ENCODE measurements at regions not wholly inside any gene's neighbourhood (a gene's known extent, or its start where the extent isn't known, plus 50 kb on each side); places are given as distances from the start of the nearest gene placed in this dataset.

DNA sequence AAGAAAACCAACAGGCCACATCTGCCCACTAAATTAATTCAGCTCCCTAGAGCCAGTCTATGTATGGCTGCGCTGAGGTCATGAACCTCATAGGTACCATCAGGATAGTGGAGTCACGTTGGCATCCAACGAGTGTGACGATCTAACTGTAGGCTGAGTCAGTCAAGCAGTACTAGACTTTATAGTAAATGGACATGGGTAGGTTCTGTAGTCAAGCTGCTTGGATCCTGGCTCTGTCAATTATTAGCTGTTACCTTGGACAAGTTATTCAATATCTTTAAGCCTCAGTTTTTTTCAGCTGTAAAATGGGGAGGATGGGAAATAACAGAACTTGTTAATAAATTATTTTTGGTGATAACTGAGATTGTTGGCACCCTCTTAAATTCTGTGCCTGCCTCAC, 432.4 kb upstream of the RASGEF1B start:
- no peaks in the 10 kb centered on the region for H3K9me3 ChIP-seq (replicated peaks)
- H3K27ac ChIP-seq = no peak overlapping the region
- H3K27me3 ChIP-seq (replicated peaks) = no peaks in the 10 kb centered on the region
- H3K4me1 ChIP-seq (replicated peaks) = no peaks in the 10 kb centered on the region
- no peak overlapping the region for H3K4me3 ChIP-seq
- H3K36me3 ChIP-seq = no peaks in the 10 kb centered on the region
- DNase-seq (ENCODE audit: low read depth in 1 of 2, low spot score in 2 of 2) = no peak

DNA sequence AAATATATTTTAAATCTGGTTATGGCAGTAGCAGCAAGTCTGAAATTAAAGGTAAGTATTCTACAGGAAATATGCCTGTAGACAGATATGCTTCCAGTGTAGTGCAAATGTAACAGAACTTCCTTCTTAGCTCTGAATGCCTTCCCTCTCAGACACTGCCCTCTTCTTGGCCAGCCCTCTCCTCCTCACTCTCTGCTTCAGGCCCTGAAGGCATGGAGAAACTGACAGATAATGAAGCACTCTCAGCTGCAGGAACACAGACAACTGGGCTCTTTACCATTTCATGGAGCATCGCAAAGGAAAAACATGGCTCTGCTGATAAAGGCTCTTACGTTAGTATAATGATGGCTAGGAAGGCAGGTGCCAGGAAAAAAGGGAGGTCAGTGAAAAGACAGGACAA, 431.5 kb upstream of the RASGEF1B start:
- Histone ChIP-seq H3K27ac (no peak overlapping the region), H3K36me3 (no peaks in the 10 kb centered on the region), H3K27me3 (replicated peaks) (no peaks in the 10 kb centered on the region), H3K4me3 (no peak overlapping the region), H3K9me3 (replicated peaks) (no peaks in the 10 kb centered on the region), H3K4me1 (replicated peaks) (no peaks in the 10 kb centered on the region)
- DNase-seq (ENCODE audit: low read depth in 1 of 2, low spot score in 2 of 2) = no peak

DNA sequence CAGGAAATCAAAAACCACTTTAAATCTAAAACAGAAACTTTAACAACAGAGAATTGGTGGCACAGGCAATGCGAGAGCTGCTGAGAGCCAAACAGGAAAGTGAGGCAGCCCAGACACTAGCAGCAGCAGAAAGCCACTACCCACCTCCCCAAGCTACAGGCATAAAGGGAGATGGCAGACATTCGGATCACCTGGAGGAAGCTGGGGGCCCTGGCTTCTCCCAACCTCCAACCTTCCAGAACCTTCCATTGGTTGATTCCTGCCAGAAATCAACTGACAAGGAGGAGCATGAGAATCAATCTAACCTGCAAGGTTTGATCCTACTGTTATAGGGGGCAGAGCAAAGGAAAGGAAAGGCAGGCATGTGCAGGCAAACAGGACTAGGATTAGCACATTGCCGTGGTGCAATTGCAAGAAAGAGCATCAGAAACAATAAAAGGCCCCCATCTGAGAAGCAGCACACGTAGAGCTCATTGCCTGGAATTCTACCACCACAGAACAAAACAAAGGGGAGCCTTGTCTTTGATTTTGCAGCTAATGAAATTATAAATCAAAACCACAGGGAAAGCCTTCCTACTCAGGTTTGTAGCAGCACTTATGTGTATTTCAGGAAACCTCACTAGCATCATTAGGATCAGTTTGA, 427.3 kb upstream of the RASGEF1B start:
- no peak overlapping the region for H3K4me3 ChIP-seq
- H3K36me3 ChIP-seq = no peaks in the 10 kb centered on the region

DNA sequence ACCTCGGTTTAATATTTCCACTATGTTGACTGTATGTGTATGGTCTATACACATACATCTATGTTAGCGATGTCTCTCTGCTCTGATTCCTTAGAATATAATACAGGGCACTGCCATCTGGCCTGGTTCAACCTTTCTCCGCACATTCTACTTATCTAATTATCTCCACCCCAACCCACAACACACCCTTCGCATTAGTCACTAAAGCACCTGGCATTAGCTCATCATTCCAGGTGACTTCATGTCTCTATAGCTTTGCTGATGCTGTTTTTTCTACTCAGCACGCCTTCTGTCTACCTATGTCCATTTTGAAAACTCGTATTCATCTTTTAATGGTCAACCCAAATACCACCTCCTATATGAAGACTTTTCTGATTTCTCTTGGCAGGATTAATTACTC, 425.2 kb upstream of the RASGEF1B start:
- no peaks in the 10 kb centered on the region for H3K27me3 ChIP-seq (replicated peaks)

More for the DNA sequence above, 427.3 kb upstream of the RASGEF1B start:
- H3K9me3 ChIP-seq (replicated peaks) = no peaks in the 10 kb centered on the region
- no peak overlapping the region for H3K27ac ChIP-seq
- DNase-seq (ENCODE audit: low read depth in 1 of 2, low spot score in 2 of 2) = no peak
- H3K27me3 ChIP-seq (replicated peaks) = no peaks in the 10 kb centered on the region
- no peaks in the 10 kb centered on the region for H3K4me1 ChIP-seq (replicated peaks)

DNA sequence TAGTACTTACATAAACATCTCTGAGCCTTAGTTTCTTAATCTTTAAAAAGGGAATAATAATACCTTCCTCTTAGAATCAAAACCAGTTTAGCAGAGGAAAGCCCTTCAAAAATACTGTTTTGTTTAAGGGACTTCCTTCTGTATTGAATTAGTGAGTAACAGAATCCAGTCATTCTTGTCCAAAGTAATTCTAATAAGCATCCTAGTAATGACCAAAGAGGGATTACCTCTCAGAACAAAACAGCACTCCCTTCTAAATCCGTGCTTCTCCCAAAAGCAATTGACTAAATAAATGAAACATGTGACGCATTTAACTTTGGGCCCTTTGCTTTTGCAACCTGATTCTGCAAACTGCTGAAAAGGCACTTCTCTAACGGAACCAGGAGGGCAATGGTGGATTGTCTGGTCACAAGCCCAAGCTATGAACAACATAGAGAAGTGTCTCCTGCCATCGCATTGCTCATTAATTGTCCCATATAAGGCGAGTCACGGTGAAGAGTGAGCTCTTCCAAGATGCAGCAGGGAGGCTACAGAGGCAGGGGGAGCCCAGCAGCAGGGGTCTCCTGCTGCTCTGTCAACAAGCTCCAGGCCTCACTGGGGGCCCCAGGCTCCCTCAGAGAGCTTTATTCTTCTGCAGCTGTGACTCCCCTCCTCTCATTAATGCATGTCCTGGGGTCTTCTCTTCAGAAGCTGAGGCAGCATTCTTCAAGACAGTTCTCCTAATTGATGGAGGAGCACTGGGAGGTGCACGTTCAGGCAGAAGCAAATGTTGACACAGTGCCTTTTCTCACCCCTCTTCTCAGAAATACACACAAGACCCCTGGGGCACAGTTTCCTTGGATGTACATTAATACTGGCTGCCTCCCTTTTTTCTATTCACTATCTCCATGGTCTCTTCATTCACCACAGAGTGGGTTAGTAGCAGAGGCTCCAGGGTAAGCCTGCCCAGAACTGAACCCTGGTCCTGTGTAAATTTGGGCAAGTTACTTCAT, 419.6 kb upstream of the RASGEF1B start:
- Histone ChIP-seq H3K4me1 (replicated peaks) (no peaks in the 10 kb centered on the region), H3K27ac (no peak overlapping the region), H3K4me3 (no peak overlapping the region), H3K9me3 (replicated peaks) (no peaks in the 10 kb centered on the region), H3K36me3 (no peaks in the 10 kb centered on the region), H3K27me3 (replicated peaks) (no peaks in the 10 kb centered on the region)
- no peak for DNase-seq (ENCODE audit: low read depth in 1 of 2, low spot score in 2 of 2)

More for the DNA sequence above, 425.2 kb upstream of the RASGEF1B start:
- no peak for DNase-seq (ENCODE audit: low read depth in 1 of 2, low spot score in 2 of 2)
- Histone ChIP-seq H3K4me3 (no peak overlapping the region), H3K36me3 (no peaks in the 10 kb centered on the region), H3K27ac (no peak overlapping the region), H3K9me3 (replicated peaks) (no peaks in the 10 kb centered on the region), H3K4me1 (replicated peaks) (no peaks in the 10 kb centered on the region)

DNA sequence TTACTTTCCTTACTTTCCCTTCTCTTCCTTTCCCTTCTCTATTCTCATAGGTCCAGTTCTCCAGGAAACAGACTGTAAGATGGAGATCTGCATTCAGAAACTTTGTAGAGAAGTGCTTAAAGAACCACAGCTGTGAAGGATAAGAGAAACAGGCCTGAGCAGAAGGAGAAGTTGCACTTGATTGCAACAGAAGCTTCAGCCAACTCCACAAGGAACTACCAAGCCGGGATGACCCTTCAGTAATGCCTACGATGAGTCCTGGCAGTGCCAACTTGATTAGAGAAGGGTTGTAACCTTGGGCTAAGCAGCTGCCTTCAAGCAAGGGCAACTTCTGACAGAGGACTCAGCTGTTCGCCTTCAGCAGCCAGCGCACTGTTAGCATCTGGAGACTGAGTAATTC, 413.3 kb upstream of the RASGEF1B start:
- Histone ChIP-seq H3K27me3 (replicated peaks) (no peaks in the 10 kb centered on the region), H3K36me3 (no peaks in the 10 kb centered on the region), H3K27ac (no peak overlapping the region), H3K4me1 (replicated peaks) (no peaks in the 10 kb centered on the region), H3K4me3 (no peak overlapping the region), H3K9me3 (replicated peaks) (no peaks in the 10 kb centered on the region)
- DNase-seq (ENCODE audit: low read depth in 1 of 2, low spot score in 2 of 2) = no peak

DNA sequence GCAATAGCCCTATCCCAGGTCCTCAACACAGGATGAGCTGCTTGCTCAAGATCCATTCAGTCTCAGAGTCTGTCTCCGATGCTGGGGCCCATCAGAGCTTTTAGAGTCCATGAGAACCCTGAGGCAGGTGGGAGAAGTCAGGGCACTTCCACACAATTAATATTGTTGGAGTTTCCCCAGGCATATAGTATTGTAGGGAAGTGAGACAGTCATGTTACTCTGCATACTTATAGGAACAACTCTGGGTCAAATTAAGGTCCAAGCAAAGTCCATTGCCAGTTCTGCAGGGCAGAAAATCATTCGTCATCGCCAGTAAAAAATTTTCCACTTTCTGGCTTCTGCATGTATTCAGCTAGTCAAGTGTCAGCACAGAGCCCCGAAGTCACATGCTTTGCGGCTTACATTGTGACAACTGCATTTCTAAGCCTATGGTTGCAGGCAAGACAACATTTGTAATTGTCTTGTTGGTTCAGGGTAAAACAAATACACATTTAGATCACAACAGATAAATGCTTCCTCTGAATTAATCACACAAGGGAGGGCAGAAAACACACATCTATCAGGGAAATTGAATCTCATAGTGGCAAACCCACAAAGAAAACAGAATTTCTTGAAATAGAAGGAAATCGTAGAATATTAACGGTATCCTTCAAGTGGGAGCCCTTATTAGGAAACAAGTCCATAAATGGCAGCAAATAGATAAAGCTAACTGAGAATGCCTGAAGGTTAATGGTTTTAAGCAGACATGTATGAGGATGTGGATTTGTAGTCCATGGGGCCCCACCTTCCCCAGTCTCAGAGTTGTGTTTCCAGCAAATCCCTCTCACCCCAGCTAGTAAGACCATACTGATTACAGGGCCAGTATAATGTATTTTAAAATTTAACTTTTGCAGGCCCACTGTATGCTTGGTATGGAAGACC, 412.1 kb upstream of the RASGEF1B start:
- H3K36me3 ChIP-seq = no peaks in the 10 kb centered on the region
- H3K4me1 ChIP-seq (replicated peaks) = no peaks in the 10 kb centered on the region
- no peaks in the 10 kb centered on the region for H3K9me3 ChIP-seq (replicated peaks)
- H3K27ac ChIP-seq = no peak overlapping the region
- DNase-seq (ENCODE audit: low read depth in 1 of 2, low spot score in 2 of 2) = no peak
- H3K27me3 ChIP-seq (replicated peaks) = no peaks in the 10 kb centered on the region
- no peak overlapping the region for H3K4me3 ChIP-seq

DNA sequence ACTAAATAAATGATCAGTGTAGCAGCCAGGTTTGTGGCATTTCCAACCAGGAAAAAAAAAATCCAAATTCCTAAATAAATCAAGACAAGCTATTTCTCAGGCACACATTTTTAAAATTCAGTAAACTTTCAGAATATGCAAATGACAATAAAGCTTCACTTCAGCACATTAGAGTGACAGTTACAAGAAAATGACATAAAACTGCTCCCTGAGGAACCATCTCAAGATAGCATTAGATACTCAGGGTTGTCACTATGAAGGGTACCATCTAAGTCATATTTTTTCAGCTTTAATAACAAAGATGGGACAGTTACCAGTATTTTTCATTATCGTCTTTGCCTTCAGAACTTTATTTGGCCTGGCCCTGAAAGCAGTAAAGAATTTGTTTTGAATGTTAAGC, 411.3 kb upstream of the RASGEF1B start:
- Histone ChIP-seq H3K9me3 (replicated peaks) (no peaks in the 10 kb centered on the region), H3K36me3 (no peaks in the 10 kb centered on the region), H3K27me3 (replicated peaks) (no peaks in the 10 kb centered on the region), H3K4me3 (no peak overlapping the region), H3K4me1 (replicated peaks) (no peaks in the 10 kb centered on the region), H3K27ac (no peak overlapping the region)
- DNase-seq (ENCODE audit: low read depth in 1 of 2, low spot score in 2 of 2) = no peak

DNA sequence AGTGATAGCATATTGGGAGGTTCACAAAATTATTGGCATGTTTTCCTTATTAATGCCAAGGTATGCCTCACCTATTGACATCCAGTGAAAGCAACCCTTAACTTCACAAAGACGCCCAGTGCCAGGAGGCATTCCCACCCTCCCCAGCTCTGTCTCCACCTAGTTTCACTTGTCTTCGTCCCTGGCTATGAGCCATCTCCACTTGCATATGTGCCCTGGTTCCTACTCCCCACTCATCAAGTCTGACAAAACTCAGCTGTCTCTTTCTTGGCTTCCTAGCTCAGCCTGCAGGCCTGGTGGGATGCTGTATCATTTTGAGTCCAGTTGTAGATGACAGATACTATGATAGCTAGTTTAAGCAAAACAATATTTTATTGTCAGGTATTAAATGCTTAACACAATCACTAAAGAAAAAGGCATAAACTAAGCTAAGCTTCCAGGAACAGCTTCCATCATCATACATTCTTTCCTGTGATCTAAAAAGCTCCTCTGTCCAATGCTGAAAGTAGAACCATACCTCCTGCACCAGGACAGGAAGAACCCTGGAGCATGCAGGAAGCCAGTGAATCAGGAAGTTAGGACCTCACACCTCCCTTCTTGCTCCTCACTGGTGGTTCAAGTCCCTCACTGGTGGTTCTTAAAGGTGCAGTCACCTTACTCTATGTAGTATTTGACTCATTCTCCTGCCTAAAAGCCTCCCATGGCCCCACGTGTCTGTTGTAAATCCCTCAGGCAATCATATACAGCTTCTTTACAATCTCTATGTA, 410.3 kb upstream of the RASGEF1B start:
- no peaks in the 10 kb centered on the region for H3K9me3 ChIP-seq (replicated peaks)
- no peak for DNase-seq (ENCODE audit: low read depth in 1 of 2, low spot score in 2 of 2)
- H3K27me3 ChIP-seq (replicated peaks) = no peaks in the 10 kb centered on the region
- H3K36me3 ChIP-seq = no peaks in the 10 kb centered on the region
- H3K4me1 ChIP-seq (replicated peaks) = no peaks in the 10 kb centered on the region
- no peak overlapping the region for H3K4me3 ChIP-seq
- no peak overlapping the region for H3K27ac ChIP-seq

DNA sequence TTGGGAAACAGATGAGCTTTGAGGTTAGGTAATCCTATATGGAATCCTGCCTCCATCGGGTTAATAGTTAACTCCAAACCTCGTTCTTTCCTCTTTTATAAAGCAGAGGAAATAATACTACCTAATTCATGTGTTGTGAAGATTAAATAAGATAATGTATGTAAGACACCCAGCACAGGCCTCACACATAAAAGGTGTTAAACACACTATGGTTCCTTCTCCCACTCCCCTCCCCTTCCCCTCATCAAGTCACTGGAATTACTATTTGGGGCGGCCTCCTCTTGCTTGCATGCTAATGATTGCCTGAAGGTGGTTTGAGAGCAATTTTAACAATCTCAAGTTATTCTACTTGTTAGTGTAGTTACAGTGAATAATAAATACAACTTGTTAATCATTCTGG, 404.4 kb upstream of the RASGEF1B start:
- Histone ChIP-seq H3K27ac (no peak overlapping the region), H3K4me3 (no peak overlapping the region), H3K27me3 (replicated peaks) (no peaks in the 10 kb centered on the region), H3K4me1 (replicated peaks) (no peaks in the 10 kb centered on the region), H3K36me3 (no peaks in the 10 kb centered on the region), H3K9me3 (replicated peaks) (no peaks in the 10 kb centered on the region)
- no peak for DNase-seq (ENCODE audit: low read depth in 1 of 2, low spot score in 2 of 2)

DNA sequence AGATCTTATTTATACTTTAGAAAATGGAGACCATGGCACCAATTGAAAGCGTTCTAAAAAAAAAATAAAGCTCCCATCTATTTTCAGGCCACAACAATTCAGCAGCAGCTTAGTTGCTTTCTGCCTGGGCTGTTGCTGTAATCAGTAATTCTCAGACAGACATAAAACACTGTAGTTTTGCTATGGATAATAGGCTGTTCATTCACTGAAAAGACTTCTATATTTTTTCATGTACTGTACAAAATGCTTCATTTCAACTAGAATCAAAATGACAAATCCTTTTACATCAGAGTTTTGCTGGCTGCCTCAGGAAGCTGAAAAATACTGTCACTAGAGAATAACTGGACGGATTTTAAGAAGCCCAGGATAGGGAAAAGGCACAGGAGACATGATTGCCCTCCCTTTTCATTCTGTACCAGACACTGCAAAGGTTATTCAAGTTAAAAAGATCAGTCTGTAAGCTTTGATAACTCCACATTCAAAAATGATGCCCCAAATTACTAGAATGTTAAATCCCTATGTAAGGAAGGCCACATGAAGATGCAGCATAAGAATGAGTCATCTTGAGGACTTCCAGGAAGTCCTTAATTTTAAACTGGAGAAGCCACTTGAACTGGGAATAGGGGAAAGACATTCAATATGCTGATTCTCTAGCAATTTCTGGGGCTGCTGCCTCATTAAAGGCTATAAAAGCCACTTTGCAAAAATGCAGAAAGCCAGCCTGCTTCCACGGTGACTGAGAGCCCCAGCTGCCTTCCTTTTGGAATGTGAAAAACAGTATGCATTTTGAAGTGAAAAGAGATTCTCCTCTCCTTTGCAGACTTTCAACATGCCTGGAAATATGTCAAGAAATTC, 403.2 kb upstream of the RASGEF1B start:
- no peak for DNase-seq (ENCODE audit: low read depth in 1 of 2, low spot score in 2 of 2)
- no peaks in the 10 kb centered on the region for H3K36me3 ChIP-seq
- no peak overlapping the region for H3K27ac ChIP-seq
- H3K27me3 ChIP-seq (replicated peaks) = no peaks in the 10 kb centered on the region
- no peaks in the 10 kb centered on the region for H3K4me1 ChIP-seq (replicated peaks)
- no peak overlapping the region for H3K4me3 ChIP-seq
- no peaks in the 10 kb centered on the region for H3K9me3 ChIP-seq (replicated peaks)

DNA sequence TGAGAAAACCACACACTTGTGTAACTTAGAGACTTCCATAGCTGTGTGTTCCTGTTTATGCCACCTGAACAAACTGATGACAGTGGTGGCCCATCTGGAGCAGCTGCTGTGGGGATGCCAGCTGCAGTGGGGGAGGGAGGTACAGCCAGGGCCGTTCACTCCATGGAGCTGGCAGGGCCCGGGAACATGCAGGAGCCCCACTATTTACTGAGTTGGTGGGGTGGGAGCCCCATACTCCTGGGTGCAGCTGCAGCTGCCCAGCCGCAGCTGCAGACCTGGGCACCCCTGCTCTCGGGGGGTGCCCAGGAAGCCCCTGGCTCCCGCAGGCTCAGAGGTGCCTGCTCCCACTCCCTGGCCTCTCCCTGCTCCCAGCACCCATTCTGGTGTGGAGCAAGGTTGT, 398.6 kb upstream of the RASGEF1B start:
- DNase-seq (ENCODE audit: low read depth in 1 of 2, low spot score in 2 of 2) = no peak
- no peaks in the 10 kb centered on the region for H3K27me3 ChIP-seq (replicated peaks)
- H3K9me3 ChIP-seq (replicated peaks) = no peaks in the 10 kb centered on the region
- H3K27ac ChIP-seq = no peak overlapping the region
- H3K4me3 ChIP-seq = no peak overlapping the region
- no peaks in the 10 kb centered on the region for H3K4me1 ChIP-seq (replicated peaks)
- no peaks in the 10 kb centered on the region for H3K36me3 ChIP-seq
